ENCODE measurements at regions not wholly inside any gene's neighbourhood (a gene's known extent, or its start where the extent isn't known, plus 50 kb on each side); places are given as distances from the start of the nearest gene placed in this dataset.

DNA sequence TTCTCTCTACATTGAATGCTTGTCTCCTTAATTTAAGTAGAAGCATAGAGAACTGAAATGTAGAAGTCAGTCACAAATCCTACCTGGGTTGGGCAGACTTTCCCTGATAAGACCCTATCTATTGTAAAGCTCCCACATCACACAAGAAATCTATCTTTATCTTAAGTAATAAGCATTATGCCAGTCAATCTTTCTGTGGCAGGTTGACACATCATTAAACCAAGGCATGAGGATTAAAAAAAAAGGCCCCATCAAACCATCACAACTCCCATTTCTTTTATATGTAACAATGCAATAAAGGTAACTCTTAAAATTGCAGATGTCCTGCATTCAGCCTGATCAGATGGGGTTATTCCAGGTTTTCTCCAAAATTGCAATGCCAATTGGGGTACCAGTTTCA is 311.8 kb downstream of the TOX3 start:
- H3K27me3 Mint-ChIP-seq (ENCODE audit: unreplicated experiment) = no peaks in the 10 kb centered on the region

GRCh38 chr16:52234626-52235025 is 312.3 kb downstream of the TOX3 start:
- Mint-ChIP-seq H3K27ac (ENCODE audit: unreplicated experiment) (no peak overlapping the region), H3K4me1 (ENCODE audit: low read depth, unreplicated experiment) (no peaks in the 10 kb centered on the region), H3K36me3 (ENCODE audit: insufficient read depth, unreplicated experiment) (no peaks in the 10 kb centered on the region), H3K9me3 (ENCODE audit: low read depth, unreplicated experiment) (peaks cover 3% of the 10 kb centered on the region), H3K4me3 (ENCODE audit: low read depth, unreplicated experiment) (no peak overlapping the region), H3K27me3 (ENCODE audit: unreplicated experiment) (no peaks in the 10 kb centered on the region)
- BruUV-seq (replicated peaks) = no TSS peak
- no peak for DNase-seq
- TF ChIP-seq, protein P1, sequence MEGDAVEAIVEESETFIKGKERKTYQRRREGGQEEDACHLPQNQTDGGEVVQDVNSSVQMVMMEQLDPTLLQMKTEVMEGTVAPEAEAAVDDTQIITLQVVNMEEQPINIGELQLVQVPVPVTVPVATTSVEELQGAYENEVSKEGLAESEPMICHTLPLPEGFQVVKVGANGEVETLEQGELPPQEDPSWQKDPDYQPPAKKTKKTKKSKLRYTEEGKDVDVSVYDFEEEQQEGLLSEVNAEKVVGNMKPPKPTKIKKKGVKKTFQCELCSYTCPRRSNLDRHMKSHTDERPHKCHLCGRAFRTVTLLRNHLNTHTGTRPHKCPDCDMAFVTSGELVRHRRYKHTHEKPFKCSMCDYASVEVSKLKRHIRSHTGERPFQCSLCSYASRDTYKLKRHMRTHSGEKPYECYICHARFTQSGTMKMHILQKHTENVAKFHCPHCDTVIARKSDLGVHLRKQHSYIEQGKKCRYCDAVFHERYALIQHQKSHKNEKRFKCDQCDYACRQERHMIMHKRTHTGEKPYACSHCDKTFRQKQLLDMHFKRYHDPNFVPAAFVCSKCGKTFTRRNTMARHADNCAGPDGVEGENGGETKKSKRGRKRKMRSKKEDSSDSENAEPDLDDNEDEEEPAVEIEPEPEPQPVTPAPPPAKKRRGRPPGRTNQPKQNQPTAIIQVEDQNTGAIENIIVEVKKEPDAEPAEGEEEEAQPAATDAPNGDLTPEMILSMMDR (IDR thresholded peaks at IDR 0.05; ENCODE audit: unreplicated experiment) = no peak
- CTCF ChIA-PET = no interaction called here
- intact Hi-C loops (cut with micrococcal nuclease; ENCODE audit: unreplicated experiment) = no loop called here

More for the DNA sequence above, 311.8 kb downstream of the TOX3 start:
- no peak overlapping the region for H3K4me3 Mint-ChIP-seq (ENCODE audit: low read depth, unreplicated experiment)
- no TSS peak for BruUV-seq (replicated peaks)
- H3K4me1 Mint-ChIP-seq (ENCODE audit: low read depth, unreplicated experiment) = no peaks in the 10 kb centered on the region
- H3K9me3 Mint-ChIP-seq (ENCODE audit: low read depth, unreplicated experiment) = peaks cover 3% of the 10 kb centered on the region
- no peak overlapping the region for H3K27ac Mint-ChIP-seq (ENCODE audit: unreplicated experiment)
- CTCF ChIA-PET = no interaction called here
- TF ChIP-seq, protein P1 (IDR thresholded peaks at IDR 0.05; ENCODE audit: unreplicated experiment) = no peak
- DNase-seq = no peak
- H3K36me3 Mint-ChIP-seq (ENCODE audit: insufficient read depth, unreplicated experiment) = no peaks in the 10 kb centered on the region
- intact Hi-C loops (cut with micrococcal nuclease; ENCODE audit: unreplicated experiment) = no loop called here

- no peaks in the 10 kb centered on the region for H3K36me3 Mint-ChIP-seq (ENCODE audit: insufficient read depth, unreplicated experiment)
- intact Hi-C loops (cut with micrococcal nuclease; ENCODE audit: unreplicated experiment) = no loop called here
- no peaks in the 10 kb centered on the region for H3K27me3 Mint-ChIP-seq (ENCODE audit: unreplicated experiment)
- TF ChIP-seq, protein P1 (IDR thresholded peaks at IDR 0.05; ENCODE audit: unreplicated experiment) = no peak
- H3K27ac Mint-ChIP-seq (ENCODE audit: unreplicated experiment) = no peak overlapping the region
- H3K4me1 Mint-ChIP-seq (ENCODE audit: low read depth, unreplicated experiment) = peaks cover 7% of the 10 kb centered on the region
- H3K9me3 Mint-ChIP-seq (ENCODE audit: low read depth, unreplicated experiment) = peaks cover 6% of the 10 kb centered on the region
- BruUV-seq (replicated peaks) = no TSS peak
- no peak for DNase-seq
- CTCF ChIA-PET = no interaction called here
- no peak overlapping the region for H3K4me3 Mint-ChIP-seq (ENCODE audit: low read depth, unreplicated experiment)
Measured at GRCh38 chr16:52229471-52229870, 317.5 kb downstream of the TOX3 start.

DNA sequence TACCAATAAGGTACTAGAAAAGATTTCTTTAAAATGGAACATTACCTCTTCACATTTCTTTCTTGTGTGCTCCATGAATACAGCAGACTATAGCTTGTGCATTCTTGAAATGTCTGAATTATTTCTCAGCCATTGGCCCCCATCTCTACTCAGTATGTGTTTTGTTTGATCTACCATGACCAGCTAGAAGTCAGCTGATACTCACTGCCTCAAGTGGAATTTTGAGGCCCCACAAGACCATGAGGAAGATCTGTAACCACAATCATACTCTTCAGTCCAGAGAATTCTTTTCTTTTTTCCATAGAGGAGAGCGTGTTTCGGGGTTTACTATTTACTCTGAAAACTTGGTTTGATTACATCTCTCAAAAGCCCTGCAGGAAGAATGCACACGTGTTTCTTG is 319.1 kb downstream of the TOX3 start:
- Mint-ChIP-seq H3K4me3 (ENCODE audit: low read depth, unreplicated experiment) (no peak overlapping the region), H3K27me3 (ENCODE audit: unreplicated experiment) (no peaks in the 10 kb centered on the region), H3K36me3 (ENCODE audit: insufficient read depth, unreplicated experiment) (no peaks in the 10 kb centered on the region), H3K9me3 (ENCODE audit: low read depth, unreplicated experiment) (peaks cover 6% of the 10 kb centered on the region), H3K4me1 (ENCODE audit: low read depth, unreplicated experiment) (peaks cover 7% of the 10 kb centered on the region), H3K27ac (ENCODE audit: unreplicated experiment) (no peak overlapping the region)
- TF ChIP-seq, protein P1 (IDR thresholded peaks at IDR 0.05; ENCODE audit: unreplicated experiment) = no peak
- CTCF ChIA-PET = no interaction called here
- no TSS peak for BruUV-seq (replicated peaks)
- no peak for DNase-seq
- intact Hi-C loops (cut with micrococcal nuclease; ENCODE audit: unreplicated experiment) = no loop called here

GRCh38 chr16:52212841-52213240 is 334.1 kb downstream of the TOX3 start:
- H3K27ac Mint-ChIP-seq (ENCODE audit: unreplicated experiment) = no peak overlapping the region
- TF ChIP-seq, protein P1 (IDR thresholded peaks at IDR 0.05; ENCODE audit: unreplicated experiment) = no peak
- H3K4me1 Mint-ChIP-seq (ENCODE audit: low read depth, unreplicated experiment) = no peaks in the 10 kb centered on the region
- H3K27me3 Mint-ChIP-seq (ENCODE audit: unreplicated experiment) = no peaks in the 10 kb centered on the region
- peaks cover 16% of the 10 kb centered on the region for H3K9me3 Mint-ChIP-seq (ENCODE audit: low read depth, unreplicated experiment)
- no peak overlapping the region for H3K4me3 Mint-ChIP-seq (ENCODE audit: low read depth, unreplicated experiment)
- H3K36me3 Mint-ChIP-seq (ENCODE audit: insufficient read depth, unreplicated experiment) = no peaks in the 10 kb centered on the region
- CTCF ChIA-PET = no interaction called here
- intact Hi-C loops (cut with micrococcal nuclease; ENCODE audit: unreplicated experiment) = no loop called here
- no peak for DNase-seq
- no TSS peak for BruUV-seq (replicated peaks)

Measured in Calu3 (cell line).